ENCODE measurements at regions not wholly inside any gene's neighbourhood (a gene's known extent, or its start where the extent isn't known, plus 50 kb on each side); places are given as distances from the start of the nearest gene placed in this dataset.

DNA sequence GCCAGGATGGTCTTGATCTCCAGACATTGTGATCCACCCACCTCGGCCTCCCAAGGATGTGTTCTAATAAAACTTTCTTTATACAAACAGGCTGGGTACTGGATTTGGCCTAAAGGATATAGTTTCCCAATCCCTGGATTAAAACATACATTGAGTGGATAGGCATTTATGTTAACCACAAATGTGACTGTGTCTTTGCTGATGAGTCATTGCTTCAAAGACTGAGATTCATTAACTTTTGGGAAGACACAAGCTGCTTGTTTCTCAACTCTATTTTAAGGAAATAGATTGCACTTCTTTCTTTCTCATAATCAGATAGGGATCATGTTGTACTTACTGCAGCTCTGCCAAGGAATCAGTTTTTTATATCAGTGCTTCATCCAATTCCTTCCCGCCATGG, 131.3 kb upstream of the AGA start:
- peak; percentile 13 for DNase-seq (ENCODE audit: low spot score)

DNA sequence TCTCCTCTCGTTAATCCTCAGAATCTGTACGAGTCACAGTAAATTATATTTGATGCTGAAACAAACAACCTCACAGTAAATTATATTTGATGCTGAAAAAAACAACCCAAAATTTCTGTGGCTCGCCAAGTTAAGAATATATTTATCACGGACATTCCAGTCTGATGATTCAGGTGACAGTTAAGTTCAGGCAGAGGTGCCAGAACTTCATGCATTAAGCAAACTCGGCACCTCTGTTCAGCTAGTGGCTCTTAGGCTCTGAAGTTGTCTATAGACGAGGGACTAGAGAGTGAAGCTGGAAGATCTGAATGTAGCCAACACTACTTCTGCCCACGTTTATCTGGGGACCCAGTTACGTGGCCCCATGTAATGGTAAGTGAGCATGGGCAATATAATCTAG, 132.2 kb upstream of the AGA start:
- DNase-seq (ENCODE audit: low spot score): no peak

DNA sequence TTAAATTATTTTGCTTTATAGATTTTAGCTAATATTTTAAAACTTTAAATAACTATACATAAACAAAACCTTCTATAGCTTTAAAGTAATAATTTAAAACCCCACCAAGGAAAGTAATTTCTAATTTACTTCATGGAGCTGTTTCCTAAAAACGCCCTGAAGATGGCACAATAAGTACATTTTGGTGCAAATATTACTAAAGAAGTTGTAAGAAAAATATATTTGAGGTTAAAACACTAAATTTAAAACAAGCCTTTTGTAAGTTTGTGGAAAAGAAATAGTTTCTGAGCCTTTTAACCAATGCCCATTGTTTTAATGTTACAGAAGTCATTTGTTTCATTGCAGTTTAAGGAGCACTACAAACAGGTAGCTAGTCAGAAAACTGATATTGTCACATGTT, 137.4 kb upstream of the AGA start:
- DNase-seq (ENCODE audit: low spot score): no peak

DNA sequence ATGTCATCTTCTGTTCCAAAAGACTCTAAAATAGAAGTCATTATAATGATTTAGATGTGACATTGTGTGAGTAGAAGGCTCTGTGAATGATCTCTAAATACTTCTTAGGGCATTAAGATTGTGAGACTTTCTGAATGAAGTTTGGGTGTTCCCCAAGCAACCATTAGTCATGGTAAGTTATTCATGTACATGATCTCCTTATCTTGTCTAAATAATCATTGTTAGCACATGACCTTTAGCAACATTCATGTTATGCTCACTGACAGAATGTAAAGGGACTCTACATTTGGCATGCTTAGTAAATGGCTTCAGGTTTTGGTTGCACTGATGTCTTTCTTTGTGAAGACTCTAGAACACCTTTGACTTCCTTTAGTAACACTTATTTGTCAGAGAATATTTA, 140.8 kb upstream of the AGA start:
- no peak for DNase-seq (ENCODE audit: low spot score)

DNA sequence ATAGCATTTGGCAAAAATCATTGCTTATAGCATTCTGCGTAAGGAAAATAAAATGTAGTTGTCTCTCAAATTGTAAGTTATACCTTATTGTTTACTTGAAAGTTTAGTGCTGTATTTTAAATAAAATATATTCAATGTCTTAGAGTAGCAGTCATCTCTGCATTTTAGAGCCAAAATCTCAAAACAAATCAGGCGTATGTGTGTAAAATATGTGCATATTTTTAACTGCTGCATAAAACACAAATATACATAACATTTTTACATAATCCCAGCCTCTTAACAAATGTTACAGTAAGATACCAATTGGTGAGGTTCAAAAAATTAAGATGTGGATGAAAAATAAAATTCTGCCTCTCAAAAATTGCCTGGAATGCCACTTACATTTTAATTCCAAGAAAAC, 145.8 kb upstream of the AGA start:
- DNase-seq (ENCODE audit: low spot score): no peak

- DNase-seq (ENCODE audit: low spot score): no peak
Observed at GRCh38 chr4:177595386-177595785, 153.1 kb upstream of the AGA start.

- DNase-seq (ENCODE audit: low spot score): peak; percentile 81
Observed at GRCh38 chr4:177596035-177596434, 153.8 kb upstream of the AGA start.

DNA sequence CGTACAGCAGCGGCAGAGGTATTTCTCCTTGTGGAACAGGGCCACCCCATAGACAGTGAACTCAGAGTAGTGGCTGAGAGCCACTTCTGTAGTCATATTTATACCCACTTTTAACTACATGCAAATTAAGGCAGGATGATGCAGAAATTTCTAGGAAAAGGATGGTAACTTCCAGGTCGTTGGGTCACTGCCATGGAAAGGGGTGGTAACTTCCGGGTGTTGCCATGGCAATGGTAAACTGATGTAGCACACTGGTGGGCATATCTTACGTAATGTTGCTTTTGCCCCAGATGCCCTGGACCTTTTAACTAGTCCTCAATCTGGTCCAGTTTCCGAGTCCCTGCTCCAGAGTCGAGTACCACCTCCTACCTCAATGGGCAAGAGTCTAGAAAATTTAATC, 154.8 kb upstream of the AGA start:
- no peak for DNase-seq (ENCODE audit: low spot score)

GRCh38 chr4:177605252-177605651, 163.0 kb upstream of the AGA start:
- no peak for DNase-seq (ENCODE audit: low spot score)

DNA sequence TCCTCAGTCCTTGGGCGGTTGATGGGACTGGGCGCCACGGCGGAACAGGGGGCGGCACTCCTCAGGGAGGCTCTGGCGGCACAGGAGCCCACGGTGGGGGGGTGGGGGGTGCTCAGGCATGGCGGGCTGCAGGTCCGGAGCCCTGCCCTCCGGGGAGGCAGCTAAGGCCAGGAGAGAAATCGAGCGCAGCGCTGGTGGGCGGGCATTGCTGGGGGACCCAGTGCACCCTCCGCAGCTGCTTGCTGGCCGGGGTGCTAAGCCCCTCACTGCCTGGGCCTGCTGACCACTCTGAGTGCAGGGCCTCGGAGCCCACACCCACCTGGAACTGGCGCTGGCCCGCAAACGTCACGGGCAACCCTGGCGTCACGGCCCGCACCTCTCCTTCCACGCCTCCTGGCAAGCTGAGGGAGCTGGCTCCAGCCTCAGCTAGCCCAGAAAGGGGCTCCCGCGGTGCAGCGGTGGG, 164.9 kb upstream of the AGA start:
- no peak for DNase-seq (ENCODE audit: low spot score)

GRCh38 chr4:177611974-177612664, 169.9 kb upstream of the AGA start:
- DNase-seq (ENCODE audit: low spot score): no peak

GRCh38 chr4:177612684-177613083, 170.4 kb upstream of the AGA start:
- DNase-seq (ENCODE audit: low spot score): no peak

GRCh38 chr4:177632481-177632880, 190.2 kb upstream of the AGA start:
- DNase-seq (ENCODE audit: low spot score): no peak

DNA sequence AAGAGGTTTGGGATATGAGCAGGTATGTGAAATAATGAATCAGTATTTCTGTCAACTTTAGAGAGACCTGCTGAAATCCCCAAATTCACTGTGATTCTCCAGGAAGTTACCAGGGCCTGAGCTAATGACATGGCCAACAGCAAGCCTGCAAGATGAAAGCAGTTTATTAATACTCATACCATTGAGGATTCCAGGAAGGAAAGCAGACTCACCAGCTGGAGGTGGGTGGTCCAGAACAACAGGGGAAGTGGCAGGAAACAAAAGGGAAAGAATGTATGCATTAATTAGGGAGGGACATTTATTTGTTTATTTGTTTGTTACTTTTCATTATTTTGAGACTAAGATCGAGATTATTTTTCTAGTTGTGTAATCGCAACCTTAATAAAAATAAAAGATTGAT, 196.6 kb upstream of the AGA start:
- no peak for DNase-seq (ENCODE audit: low spot score)

- no peak for DNase-seq (ENCODE audit: low spot score)
Observed at GRCh38 chr4:177640864-177641263, 198.6 kb upstream of the AGA start.

DNA sequence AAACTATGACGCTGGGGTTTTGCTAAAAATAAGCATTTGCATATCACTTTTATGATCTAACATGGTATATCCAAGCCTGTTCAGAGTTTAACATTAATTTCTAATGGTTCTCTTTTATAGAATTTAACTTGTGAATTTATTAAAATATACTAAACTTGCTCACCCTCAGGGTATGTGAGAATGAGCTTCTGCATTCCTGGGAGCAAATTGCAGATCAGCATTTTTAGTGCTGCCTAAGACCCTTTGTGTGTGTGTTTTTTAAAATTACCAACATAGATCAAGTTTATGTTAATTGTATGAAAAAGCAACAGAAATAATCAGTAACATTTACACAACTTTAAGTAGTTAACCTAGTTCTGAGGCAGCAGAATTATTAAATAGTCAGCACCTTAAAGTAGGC, 218.0 kb upstream of the AGA start:
- DNase-seq (ENCODE audit: low spot score): no peak

GRCh38 chr4:177667687-177668086, 225.4 kb upstream of the AGA start:
- DNase-seq (ENCODE audit: low spot score): no peak

GRCh38 chr4:177671387-177671786, 229.2 kb upstream of the AGA start:
- no peak for DNase-seq (ENCODE audit: low spot score)

- DNase-seq (ENCODE audit: low spot score): no peak
Observed at GRCh38 chr4:177671845-177672244, 229.6 kb upstream of the AGA start.

- no peak for DNase-seq (ENCODE audit: low spot score)
Observed at GRCh38 chr4:177673985-177674489, 231.8 kb upstream of the AGA start.

- DNase-seq (ENCODE audit: low spot score): no peak
Observed at GRCh38 chr4:177680308-177680707, 238.1 kb upstream of the AGA start.

GRCh38 chr4:177681902-177682301, 239.7 kb upstream of the AGA start:
- DNase-seq (ENCODE audit: low spot score): no peak

DNA sequence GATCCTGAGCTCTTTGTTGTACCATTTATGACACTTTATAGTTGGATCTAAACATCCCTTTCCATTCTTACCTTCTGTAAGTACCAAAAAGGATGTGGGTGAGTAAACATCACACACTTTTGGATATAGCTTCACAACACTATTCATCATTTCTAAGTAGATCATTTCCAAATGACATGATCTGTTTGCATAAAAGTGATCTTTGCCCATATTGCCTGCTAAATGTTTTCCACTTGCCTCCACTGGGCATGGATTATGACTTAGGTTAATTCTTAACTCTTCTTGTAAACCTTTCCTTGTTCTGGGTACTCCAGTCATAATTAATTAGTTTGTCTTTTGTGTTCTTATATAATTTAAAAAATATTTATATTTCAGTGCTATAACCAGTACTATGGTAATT, 244.9 kb upstream of the AGA start:
- no peak for DNase-seq (ENCODE audit: low spot score)

GRCh38 chr4:177692907-177693306, 250.7 kb upstream of the AGA start:
- no peak for DNase-seq (ENCODE audit: low spot score)
